Brain microvascular endothelial cell (primary cell): ENCODE measurements at regions not wholly inside any gene's neighbourhood (a gene's known extent, or its start where the extent isn't known, plus 50 kb on each side); places are given as distances from the start of the nearest gene placed in this dataset.

Experiments
- DNase-seq: peaks from one replicate; pipeline ENCODE4 v3.0.0-alpha.2; 2020
- H3K27ac ChIP-seq: fragments of 250-450 bp; sonication (Bioruptor Pico); 2 replicates; pipeline ENCODE4 v1.5.1; 2020; ENCODE audit warnings: mild to moderate bottlenecking, moderate library complexity
- H3K27me3 ChIP-seq: fragments of 250-450 bp; sonication (Bioruptor Pico); replicated peaks from 2 replicates; pipeline ENCODE4 v1.5.1; 2020; ENCODE audit warnings: mild to moderate bottlenecking
- H3K36me3 ChIP-seq: fragments of 250-450 bp; sonication (Bioruptor Pico); replicated peaks from 2 replicates; pipeline ENCODE4 v1.5.1; 2020; ENCODE audit warnings: mild to moderate bottlenecking
- H3K4me3 ChIP-seq: 2 replicates; pipeline ENCODE4 v1.5.1; 2011; ENCODE audit warnings: low read depth, mild to moderate bottlenecking, control low read depth, low read length, moderate library complexity
- CTCF ChIP-seq: IDR thresholded peaks from 2 replicates; pipeline ENCODE4 v1.5.1; 2011; ENCODE audit warnings: low read depth, mild to moderate bottlenecking, moderate library complexity, low read length, control low read depth, inconsistent platforms; ENCODE audit errors: missing control alignments
- in situ Hi-C: cut with HindIII; loops from 2 replicates; pipeline ENCODE4 v1.10.0; 2017; ENCODE audit warnings: low sequenced_read_pairs, low pct_ligation_motif_present

GRCh38 chr19:28377077-28377476 lies 835.9 kb downstream of the UQCRFS1 start:
- no peaks in the 10 kb centered on the region for H3K27me3 ChIP-seq
- no peak overlapping the region for H3K27ac ChIP-seq
- DNase-seq: no peak
- no peak overlapping the region for H3K4me3 ChIP-seq
- in situ Hi-C loops: no loop called here
- TF ChIP-seq CTCF: no peak
- H3K36me3 ChIP-seq: no peaks in the 10 kb centered on the region

- no peaks in the 10 kb centered on the region for H3K27me3 ChIP-seq
- in situ Hi-C loops: no loop called here
These were observed 838.0 kb downstream of the UQCRFS1 start for GRCh38 chr19:28374971-28375370.

GRCh38 chr19:28372576-28373247 lies 840.2 kb downstream of the UQCRFS1 start:
- no peak for TF ChIP-seq CTCF
- Histone ChIP-seq H3K4me3 (no peak overlapping the region), H3K36me3 (no peaks in the 10 kb centered on the region), H3K27me3 (no peaks in the 10 kb centered on the region), H3K27ac (no peak overlapping the region)
- no peak for DNase-seq
- in situ Hi-C loops: no loop called here

More at GRCh38 chr19:28374971-28375370, 838.0 kb downstream of the UQCRFS1 start:
- Histone ChIP-seq H3K27ac (no peak overlapping the region), H3K4me3 (no peak overlapping the region), H3K36me3 (no peaks in the 10 kb centered on the region)
- no peak for DNase-seq
- no peak for TF ChIP-seq CTCF

GRCh38 chr19:28367146-28367545 lies 845.8 kb downstream of the UQCRFS1 start:
- DNase-seq: no peak
- H3K27ac ChIP-seq: no peak overlapping the region
- TF ChIP-seq CTCF: no peak
- H3K4me3 ChIP-seq: no peak overlapping the region
- in situ Hi-C loops: no loop called here
- H3K36me3 ChIP-seq: no peaks in the 10 kb centered on the region
- H3K27me3 ChIP-seq: no peaks in the 10 kb centered on the region

GRCh38 chr19:28363254-28363653 lies 849.7 kb downstream of the UQCRFS1 start:
- Histone ChIP-seq H3K27ac (no peak overlapping the region), H3K36me3 (no peaks in the 10 kb centered on the region), H3K4me3 (no peak overlapping the region), H3K27me3 (no peaks in the 10 kb centered on the region)
- DNase-seq: no peak
- no peak for TF ChIP-seq CTCF
- in situ Hi-C loops: no loop called here
